ENCODE measurements at regions not wholly inside any gene's neighbourhood (a gene's known extent, or its start where the extent isn't known, plus 50 kb on each side); places are given as distances from the start of the nearest gene placed in this dataset.

DNA sequence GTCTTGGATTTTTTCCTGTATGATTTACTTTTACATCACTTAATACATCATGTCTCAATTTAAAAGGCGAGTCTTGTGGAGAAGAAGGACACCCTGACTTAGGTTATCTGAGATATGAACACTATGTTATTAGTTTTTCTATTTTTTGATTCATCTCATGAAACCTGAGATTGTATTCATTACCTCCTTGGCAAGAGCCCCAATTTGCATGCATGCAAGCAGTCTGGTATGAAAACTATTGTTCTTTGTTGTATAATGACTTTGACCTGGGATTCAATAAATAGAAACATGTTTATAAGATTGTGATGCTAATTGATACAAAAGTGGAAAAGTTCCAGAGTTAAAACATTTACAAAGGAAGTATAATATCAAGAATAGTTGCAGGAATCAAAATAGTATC lies 576.1 kb downstream of the NOVA1 start:
- no peak overlapping the region for H3K27ac ChIP-seq
- H3K4me3 ChIP-seq: no peak overlapping the region
- no peak for DNase-seq
- no peaks in the 10 kb centered on the region for H3K27me3 ChIP-seq
- TF ChIP-seq, protein P1, sequence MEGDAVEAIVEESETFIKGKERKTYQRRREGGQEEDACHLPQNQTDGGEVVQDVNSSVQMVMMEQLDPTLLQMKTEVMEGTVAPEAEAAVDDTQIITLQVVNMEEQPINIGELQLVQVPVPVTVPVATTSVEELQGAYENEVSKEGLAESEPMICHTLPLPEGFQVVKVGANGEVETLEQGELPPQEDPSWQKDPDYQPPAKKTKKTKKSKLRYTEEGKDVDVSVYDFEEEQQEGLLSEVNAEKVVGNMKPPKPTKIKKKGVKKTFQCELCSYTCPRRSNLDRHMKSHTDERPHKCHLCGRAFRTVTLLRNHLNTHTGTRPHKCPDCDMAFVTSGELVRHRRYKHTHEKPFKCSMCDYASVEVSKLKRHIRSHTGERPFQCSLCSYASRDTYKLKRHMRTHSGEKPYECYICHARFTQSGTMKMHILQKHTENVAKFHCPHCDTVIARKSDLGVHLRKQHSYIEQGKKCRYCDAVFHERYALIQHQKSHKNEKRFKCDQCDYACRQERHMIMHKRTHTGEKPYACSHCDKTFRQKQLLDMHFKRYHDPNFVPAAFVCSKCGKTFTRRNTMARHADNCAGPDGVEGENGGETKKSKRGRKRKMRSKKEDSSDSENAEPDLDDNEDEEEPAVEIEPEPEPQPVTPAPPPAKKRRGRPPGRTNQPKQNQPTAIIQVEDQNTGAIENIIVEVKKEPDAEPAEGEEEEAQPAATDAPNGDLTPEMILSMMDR (IDR thresholded peaks at IDR 0.05): no peak
- H3K4me1 ChIP-seq: no peaks in the 10 kb centered on the region
- H3K9ac ChIP-seq (ENCODE audit: low read depth in 2 of 2, low read length in 2 of 2): no peak overlapping the region
- intact Hi-C loops (cut with DNase I): no loop called here
- no peaks in the 10 kb centered on the region for H3K36me3 ChIP-seq
- no peaks in the 10 kb centered on the region for H3K9me3 ChIP-seq

DNA sequence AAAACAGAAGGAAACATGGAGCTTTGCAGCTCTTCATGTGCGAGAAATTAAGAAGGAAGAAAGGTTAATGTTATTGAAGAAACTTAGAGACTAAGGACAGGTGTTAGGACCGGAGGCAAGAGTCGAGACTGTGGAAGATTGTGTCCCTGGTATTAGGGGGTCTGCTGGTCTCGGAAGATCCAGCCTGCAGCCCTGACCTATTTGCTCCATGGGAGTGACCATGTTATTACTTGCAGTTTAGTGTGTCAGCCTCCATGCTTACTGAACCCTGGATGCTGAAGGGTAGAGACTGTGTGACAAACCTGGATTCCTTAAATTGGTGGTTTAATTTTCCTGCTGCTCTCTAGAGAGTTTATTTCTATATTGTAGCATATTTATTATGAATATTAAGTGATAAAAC lies 580.6 kb downstream of the NOVA1 start:
- DNase-seq: no peak
- Histone ChIP-seq H3K27me3 (no peaks in the 10 kb centered on the region), H3K4me3 (no peak overlapping the region), H3K27ac (no peak overlapping the region), H3K9ac (ENCODE audit: low read depth in 2 of 2, low read length in 2 of 2) (no peak overlapping the region), H3K4me1 (no peaks in the 10 kb centered on the region), H3K36me3 (no peaks in the 10 kb centered on the region), H3K9me3 (no peaks in the 10 kb centered on the region)
- TF ChIP-seq, protein P1 (IDR thresholded peaks at IDR 0.05): no peak
- intact Hi-C loops (cut with DNase I): no loop called here

DNA sequence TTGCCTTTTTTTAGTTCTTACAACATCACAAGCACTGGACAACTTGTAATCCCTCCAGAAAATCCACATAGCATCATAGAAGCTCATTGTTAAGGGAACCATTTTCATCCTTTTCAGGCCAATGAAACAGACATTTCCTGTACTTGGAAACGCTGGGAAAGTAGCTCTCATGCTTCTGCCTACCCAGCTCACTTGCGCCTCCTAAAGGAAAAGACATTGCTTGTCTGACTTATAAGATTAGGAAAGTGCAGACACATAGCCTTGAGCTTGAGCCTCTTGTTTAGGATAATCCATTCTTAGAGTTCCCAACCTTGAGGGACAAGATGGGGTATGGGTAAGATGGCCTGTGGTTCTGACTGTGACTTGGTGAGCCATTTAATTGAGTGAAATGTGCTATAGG lies 589.5 kb downstream of the NOVA1 start:
- DNase-seq: no peak
- H3K27me3 ChIP-seq: no peaks in the 10 kb centered on the region
- no peaks in the 10 kb centered on the region for H3K36me3 ChIP-seq
- H3K27ac ChIP-seq: no peak overlapping the region
- H3K4me1 ChIP-seq: no peaks in the 10 kb centered on the region
- TF ChIP-seq, protein P1 (IDR thresholded peaks at IDR 0.05): no peak
- intact Hi-C loops (cut with DNase I): no loop called here
- no peaks in the 10 kb centered on the region for H3K9me3 ChIP-seq
- H3K4me3 ChIP-seq: no peak overlapping the region
- no peak overlapping the region for H3K9ac ChIP-seq (ENCODE audit: low read depth in 2 of 2, low read length in 2 of 2)

DNA sequence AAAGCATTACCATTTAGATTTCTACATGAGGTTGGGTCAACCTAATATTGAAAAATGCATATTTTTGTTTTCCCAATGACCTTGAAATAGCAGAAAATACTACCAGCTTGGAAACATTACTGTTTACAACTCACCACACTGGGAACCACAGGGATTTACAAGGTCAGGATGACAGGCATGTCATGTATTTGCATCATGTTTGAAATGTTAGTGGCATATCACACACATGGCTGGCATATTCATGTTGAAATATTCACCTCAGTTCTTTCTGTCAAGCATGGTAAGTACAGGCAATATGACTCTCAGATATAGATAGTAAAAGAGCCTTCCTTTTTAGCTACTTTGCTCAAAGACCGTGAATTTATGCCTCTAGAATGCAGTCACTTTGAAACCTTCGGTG lies 593.5 kb downstream of the NOVA1 start:
- TF ChIP-seq, protein P1 (IDR thresholded peaks at IDR 0.05): no peak
- Histone ChIP-seq H3K36me3 (no peaks in the 10 kb centered on the region), H3K27ac (no peak overlapping the region), H3K9me3 (no peaks in the 10 kb centered on the region), H3K4me3 (no peak overlapping the region), H3K4me1 (no peaks in the 10 kb centered on the region), H3K27me3 (no peaks in the 10 kb centered on the region), H3K9ac (ENCODE audit: low read depth in 2 of 2, low read length in 2 of 2) (no peak overlapping the region)
- intact Hi-C loops (cut with DNase I): no loop called here
- no peak for DNase-seq

DNA sequence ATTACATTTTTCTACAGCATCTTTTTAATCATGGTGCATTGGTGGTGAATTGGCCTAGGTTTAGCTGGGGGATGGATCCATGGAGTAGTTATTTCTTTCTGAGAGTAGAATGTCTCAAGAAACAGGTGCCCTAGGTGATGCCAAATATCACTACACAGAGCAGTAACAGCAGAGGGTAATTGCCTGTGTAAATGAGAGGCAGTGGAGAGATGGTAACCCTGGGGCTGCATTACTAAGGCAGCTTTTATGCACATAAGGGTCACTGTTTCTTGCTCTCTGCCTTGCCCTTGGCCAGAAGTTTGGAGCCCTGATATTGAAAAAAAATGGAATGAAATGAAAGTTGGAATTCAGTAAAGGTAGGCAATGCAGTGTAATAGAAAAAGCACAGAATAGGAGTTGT lies 604.0 kb downstream of the NOVA1 start:
- Histone ChIP-seq H3K4me3 (no peak overlapping the region), H3K9ac (ENCODE audit: low read depth in 2 of 2, low read length in 2 of 2) (no peak overlapping the region), H3K27me3 (no peaks in the 10 kb centered on the region), H3K36me3 (no peaks in the 10 kb centered on the region), H3K27ac (no peak overlapping the region), H3K4me1 (no peaks in the 10 kb centered on the region), H3K9me3 (no peaks in the 10 kb centered on the region)
- no peak for DNase-seq
- intact Hi-C loops (cut with DNase I): no loop called here
- TF ChIP-seq, protein P1 (IDR thresholded peaks at IDR 0.05): no peak

DNA sequence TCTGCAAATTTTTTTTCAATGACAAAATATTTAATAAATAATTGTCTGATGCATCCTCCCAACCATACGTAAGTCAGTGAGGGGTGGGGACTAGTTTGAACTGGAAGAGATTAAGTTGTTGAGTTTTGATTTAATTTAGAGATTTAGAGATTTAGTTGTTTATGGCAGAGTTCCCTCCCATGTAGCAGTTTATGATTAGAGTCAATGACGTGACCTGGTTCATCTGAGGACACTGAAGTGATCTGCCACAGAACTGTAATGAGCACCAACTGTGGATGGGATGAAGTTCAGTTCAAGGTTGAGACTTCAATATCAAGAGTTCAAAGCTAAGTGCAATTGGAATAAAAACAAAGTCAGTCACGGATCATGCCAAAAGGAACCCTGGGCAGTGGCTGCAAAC lies 609.3 kb downstream of the NOVA1 start:
- intact Hi-C loops (cut with DNase I): no loop called here
- no peak for DNase-seq
- H3K4me3 ChIP-seq: no peak overlapping the region
- no peaks in the 10 kb centered on the region for H3K27me3 ChIP-seq
- H3K4me1 ChIP-seq: no peaks in the 10 kb centered on the region
- no peak overlapping the region for H3K9ac ChIP-seq (ENCODE audit: low read depth in 2 of 2, low read length in 2 of 2)
- no peaks in the 10 kb centered on the region for H3K9me3 ChIP-seq
- H3K27ac ChIP-seq: no peak overlapping the region
- TF ChIP-seq, protein P1 (IDR thresholded peaks at IDR 0.05): no peak
- H3K36me3 ChIP-seq: no peaks in the 10 kb centered on the region

Data from colonic mucosa (tissue), 4 donors.